ENCODE measurements at regions not wholly inside any gene's neighbourhood (a gene's known extent, or its start where the extent isn't known, plus 50 kb on each side); places are given as distances from the start of the nearest gene placed in this dataset.
A peak's percentile ranks its signal among the peaks of the same experiment; 100 is the strongest.

DNA sequence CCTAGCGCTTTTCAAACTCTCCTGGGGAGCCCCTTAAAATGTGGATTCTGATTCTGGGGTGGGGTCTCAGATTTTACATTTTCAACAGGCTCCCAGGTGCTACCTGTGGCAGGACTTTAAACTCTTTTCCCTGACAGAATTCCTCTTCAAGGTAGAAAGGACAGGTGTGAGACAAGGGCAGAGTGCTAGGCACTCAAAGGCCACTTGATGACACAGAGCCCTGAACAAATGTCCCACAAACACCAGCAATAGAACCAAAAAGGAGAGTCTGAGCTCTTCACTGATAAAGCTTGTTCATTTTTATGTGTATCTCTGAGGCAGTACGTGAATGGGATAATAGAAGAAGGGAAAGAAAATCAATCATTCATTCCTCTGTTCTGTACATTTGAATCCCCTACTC lies 77.7 kb upstream of the PELI1 start:
- no peak for DNase-seq (ENCODE audit: low read depth)

DNA sequence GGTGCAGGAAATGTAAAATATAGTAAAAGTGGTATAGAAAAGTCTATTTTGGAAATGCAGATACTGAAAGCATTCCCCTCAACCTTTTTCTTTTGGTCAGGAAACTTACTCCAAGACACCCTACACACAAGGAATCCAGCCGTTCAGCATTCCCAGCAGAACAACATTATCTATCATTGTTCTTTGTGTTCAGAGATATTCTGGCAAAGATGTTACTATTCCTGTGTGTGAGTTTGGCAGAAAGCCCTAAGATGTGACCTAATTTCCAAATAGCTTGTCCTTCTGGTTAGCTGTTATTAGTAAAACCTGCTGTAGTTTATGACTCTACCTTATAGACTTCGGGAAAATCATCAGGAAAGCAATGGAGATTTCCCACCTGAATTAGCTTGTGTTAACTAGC lies 78.1 kb upstream of the PELI1 start:
- DNase-seq (ENCODE audit: low read depth) = no peak

DNA sequence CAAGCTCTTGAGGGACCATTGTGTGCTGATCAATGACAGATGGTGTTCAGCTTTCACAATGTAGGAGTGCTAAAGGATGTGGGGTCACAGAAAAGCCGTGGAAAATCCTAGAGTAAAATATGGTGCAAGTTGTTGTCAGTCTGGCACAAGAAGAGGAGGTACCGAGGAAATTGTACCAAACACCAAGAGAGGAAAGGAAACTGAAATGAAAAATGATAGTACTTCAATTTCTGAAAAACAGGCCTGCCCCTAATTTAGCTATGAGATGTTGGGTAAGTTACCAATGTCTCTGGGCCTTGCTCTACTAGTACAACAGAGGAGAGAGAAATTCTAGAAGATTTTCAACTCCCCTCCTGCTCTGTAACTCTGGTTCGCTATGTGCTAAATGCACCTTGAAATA lies 78.8 kb upstream of the PELI1 start:
- DNase-seq (ENCODE audit: low read depth) = no peak

DNA sequence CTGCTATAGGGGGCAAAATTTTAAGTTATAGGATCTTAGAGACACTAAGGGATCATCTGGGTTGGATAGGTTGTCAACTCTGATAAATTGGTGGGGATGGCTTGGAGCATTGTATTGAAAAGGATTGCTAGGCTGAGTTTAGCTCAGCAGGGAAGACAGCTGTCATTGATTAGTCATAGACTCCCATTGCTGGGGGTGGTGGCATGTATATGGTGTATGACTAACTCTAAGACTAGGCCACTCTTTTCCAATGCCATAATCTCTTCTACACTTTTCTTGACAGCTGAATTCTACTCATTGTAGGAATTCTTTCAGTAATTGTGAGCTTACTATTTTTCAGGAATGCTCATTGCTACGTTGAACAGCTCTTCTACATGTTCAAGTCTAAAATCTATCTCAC lies 81.3 kb upstream of the PELI1 start:
- DNase-seq (ENCODE audit: low read depth) = no peak

DNA sequence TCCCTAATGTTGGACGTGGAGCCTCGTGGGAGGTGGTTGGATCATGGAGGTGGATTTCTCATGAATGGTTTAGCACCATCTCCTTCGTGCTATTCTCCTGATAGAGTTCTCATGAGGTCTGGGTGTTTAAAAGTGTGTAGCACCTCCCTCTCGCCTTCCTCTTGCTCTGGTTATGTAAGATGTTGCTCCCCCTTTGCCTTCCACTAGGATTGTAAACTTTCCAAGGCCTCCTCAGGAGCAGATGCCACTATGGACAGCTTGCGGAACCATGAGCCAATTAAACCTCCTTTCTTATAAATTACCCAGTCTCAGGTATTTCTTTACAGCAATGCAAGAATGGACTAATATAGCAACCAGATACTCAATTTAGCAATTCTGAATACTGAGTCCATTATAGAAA lies 82.4 kb upstream of the PELI1 start:
- no peak for DNase-seq (ENCODE audit: low read depth)

DNA sequence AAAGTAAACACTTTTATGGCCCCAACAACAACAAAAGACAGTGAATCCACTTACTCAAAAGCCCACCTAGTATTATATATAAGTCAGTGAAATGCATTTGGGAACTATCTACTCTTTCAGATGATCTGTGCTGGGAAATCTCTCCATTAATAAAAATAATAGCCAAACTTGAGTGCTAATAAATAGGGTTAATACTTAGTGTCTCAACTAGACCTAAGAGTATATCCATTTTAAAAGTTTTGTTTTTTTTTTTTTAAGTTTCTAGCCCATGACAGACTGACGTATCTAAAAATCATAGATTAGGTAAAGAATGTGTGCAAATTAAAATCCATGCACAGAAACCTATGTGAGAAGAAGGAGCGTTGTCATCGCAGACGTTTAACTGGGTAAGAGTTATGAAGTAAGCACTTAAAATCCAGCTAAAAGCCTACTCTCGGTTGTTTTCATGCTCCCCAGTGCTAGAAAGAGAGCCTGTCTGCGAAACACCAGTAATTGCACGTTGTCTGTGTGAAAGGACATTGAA lies 83.4 kb upstream of the PELI1 start:
- no peak for DNase-seq (ENCODE audit: low read depth)

DNA sequence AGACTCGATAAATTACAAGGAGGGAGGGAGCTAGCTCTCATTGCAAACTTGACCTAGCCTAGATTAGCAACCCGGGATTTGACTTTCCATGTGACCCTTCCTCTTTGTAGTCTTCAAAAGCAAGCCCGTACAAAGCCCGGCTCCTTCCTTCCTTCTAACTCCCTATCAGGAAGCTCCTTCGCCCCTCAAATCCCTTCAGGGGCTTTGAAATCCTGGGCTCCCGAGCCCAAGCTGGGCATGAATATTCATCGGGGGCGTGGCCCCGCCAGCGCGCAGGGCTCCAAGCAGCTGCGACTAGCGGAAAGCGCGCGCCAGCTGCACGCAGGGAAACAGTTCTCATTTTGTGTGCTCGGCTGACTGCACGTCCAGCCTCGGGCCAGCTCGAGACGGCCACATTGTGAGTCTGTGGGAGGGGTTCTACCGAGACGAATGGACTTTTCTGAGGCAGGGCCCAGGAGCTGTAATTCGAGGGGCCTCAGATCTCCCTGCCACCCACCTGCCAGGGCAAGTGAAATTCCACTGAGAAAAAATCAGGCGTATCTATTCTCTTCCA lies 84.0 kb upstream of the PELI1 start:
- DNase-seq (ENCODE audit: low read depth) = peak; percentile 17

DNA sequence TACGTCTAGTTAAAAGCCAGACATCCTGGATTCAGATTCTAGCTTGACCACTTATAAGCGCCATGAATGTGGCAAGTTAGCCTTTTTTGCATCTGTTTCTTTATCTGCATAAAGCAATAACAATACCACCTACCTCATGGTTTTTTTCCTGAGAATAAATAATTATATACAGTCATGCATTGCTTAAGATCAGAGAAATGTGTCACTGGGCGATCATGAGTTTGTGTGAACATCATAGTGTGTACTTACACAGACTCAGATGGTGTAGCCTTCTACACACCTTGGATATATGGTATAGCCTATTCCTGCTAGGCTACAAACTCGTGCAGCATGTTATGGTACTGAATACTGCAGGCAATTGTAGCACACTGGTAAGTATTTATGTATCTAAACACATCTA lies 84.7 kb upstream of the PELI1 start:
- no peak for DNase-seq (ENCODE audit: low read depth)

DNA sequence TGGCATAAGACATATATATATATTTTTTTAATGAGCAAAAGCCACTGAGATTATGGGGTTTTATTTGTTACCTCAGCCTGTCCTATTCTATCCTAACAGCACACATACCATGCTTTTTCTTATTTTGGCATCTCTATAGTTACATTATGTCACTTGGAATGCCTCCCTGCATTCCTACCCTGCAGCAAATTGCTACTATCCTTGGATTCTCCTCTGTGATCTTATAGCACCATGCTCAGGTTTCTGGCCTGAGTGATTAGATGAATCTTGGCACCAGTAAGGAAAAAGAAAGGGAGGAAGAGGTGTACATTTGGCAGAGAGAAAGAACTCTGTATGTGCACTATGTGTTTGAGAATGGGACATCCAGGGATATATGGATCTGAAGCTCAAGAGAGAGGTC lies 86.3 kb upstream of the PELI1 start:
- no peak for DNase-seq (ENCODE audit: low read depth)

DNA sequence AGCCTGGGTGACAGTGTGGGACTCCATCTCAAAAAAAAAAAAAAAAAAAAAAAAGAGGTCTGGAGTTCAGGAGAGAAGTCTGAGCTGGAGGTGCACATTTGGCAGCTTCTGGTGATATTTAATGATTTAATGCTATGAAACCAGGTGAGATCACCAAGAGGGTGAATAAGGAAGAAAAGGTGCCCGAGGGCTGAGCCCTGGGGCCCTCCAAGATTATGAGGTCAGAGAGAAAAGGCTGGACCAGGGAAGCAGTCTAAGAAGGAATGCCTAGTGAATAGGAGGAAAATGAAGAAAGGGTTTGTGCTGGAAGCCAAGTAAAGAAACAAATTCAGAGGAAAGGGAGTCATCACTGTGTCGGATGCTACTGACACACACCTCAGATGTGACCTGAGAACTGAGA lies 88.0 kb upstream of the PELI1 start:
- no peak for DNase-seq (ENCODE audit: low read depth)

DNA sequence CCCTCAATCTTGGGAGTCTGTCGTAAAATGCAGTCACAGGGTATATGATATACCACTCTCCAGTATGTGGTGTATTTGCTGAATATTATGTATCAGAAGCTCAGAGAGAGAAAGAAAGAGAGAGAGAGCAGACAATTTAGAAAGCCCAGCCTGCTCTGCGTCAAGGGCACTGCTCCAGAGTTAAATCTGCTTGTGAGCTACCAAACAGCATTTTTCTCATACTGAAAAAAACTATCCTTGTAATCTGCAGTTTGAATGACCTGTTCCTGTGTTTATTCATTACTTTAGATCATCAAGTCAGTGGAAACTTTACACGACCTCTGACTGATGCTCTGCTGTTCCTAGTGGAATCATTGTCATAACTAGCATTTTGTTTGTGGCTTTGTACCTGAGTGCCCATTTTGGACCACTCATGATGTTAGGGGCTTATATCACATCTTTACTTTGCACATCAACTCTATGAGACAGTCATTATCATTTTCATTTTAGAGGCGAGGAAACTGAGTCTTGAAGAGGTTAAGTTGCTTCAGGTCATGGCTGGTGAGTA lies 89.2 kb upstream of the PELI1 start:
- no peak for DNase-seq (ENCODE audit: low read depth)

DNA sequence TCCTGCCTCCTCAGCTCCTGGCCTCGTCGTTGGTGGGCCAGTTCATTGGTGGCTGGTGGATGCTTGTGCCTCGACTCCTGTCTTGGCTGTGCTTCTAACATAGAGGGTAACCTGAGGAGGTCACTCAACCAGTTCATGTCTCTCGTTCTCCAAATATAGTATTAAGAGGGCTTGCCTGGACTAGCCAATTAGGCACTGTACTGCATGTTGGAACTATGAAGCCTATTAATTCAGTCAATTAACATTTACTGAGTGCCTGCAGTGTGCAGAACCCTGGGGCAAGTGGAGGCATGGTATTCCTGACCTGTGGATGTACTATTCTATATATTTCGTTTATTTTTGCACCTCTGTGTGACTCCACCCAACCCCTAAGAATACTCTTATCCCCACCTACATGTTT lies 89.9 kb upstream of the PELI1 start:
- no peak for DNase-seq (ENCODE audit: low read depth)

DNA sequence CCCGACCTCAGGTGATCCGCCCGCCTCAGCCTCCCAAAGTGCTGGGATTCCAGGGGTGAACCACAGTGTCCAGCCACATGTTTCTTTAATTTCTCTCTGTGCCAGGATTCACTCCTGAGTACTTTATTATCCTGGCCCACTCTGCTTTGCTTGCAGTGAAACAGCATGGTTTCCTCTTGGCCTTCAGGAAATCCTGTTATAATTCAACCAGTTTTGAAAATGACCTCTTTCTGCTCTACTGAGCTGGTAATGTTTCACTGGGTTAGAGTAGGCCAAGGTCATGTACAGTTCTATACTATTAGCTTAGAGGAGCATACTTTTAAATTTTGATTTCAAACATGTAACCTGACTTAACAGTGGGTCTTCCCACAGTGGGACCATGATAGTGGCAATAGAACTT lies 90.6 kb upstream of the PELI1 start:
- DNase-seq (ENCODE audit: low read depth) = no peak

DNA sequence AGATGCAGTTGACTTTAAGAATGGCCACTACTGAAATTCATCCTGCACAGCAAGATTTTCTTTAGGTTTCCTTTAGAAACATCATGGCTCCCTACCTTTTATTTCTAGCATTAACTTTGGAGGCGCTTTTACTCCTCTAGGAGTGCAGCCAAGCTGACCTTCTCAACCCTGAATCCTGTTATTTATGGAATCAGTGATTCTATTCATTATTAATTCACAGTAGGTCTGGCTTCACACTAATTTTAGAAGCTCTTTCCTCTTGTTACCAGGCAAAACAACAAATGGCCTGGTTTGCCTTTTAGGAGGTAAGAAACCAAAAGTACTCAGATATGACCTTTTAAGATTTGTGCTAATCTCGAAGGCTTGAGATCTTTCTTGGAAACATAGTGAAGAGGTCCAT lies 93.0 kb upstream of the PELI1 start:
- DNase-seq (ENCODE audit: low read depth) = no peak

DNA sequence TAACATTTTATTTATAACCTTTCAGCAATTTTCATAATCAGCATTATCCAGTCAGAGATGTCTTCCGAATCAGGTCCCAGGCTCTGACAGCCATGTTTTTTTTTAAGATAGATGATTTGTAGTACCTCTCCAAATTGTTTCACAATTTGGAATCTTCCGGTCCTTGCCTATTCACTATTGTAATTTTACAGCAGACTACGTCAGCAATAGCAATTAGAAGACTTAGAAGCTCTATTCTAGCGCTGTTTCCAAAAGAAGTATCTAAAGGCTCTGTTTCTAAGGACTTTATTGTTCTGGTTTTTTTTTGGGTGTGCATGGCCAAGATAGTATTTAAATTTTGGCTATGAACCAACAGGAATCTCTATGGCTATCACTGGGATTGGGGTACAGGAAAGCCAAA lies 94.6 kb upstream of the PELI1 start:
- no peak for DNase-seq (ENCODE audit: low read depth)

DNA sequence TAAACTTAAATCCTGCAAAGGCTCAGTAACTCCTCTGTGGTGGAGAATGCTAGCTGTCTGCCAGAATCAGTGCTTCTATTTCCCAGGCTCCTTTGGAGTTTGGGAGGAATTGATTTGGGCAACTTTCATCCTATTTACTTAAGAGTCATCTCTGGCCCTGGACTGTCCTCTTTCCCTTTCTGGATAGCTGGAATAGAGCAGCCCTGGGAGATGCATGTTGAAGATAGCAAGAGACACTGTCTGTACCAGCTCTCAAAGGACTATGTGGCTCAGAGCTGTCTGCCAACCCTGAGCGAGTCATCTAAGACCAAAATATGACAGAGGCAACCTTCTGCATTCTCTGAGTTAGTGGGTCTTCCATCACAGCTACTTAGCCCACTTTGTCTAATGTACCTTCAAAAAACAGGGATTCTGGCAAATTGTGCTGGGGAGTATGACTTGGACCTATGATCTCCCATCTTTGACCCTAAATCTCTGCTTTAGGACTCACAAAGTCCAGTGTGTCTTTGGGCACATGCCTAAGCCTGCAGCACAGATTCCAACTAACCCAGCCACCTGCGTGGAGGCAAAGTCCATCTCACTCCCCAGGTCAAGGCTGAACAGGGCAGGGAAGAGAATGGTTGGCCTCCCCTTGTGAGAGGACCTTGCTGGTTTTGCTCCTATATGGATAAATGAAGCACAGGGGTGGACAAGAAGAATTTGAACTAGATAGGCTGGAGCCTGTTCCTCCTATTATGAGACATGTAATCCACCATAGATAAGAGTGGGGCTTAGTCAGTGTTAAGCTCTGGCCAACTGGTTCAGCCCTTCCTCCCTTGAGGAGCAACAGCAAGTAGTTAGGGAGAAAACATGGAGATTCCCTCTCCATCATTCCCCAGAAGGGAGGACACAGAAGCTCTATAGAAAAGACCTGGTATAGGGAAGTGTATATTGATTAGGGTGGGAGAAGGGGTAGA lies 99.1 kb upstream of the PELI1 start:
- DNase-seq (ENCODE audit: low read depth) = no peak

DNA sequence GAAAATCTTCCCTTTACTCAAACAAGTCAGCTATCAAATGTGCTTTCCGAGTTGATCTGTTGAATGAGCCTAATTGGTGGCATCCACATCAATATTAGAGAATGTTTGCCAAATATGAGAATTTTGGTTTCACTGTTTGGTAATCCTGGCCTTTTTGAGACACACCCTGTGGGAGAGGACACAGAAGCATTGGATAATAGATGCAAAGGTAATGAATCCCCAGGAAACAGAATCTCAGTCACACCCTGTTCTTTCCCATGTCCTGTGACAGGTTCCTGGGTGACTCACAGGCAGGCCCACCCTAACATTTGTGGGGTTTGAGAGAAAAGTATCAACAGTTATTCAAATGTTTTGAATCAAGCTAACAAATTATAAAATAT lies 99.8 kb upstream of the PELI1 start:
- DNase-seq (ENCODE audit: low read depth) = no peak

DNA sequence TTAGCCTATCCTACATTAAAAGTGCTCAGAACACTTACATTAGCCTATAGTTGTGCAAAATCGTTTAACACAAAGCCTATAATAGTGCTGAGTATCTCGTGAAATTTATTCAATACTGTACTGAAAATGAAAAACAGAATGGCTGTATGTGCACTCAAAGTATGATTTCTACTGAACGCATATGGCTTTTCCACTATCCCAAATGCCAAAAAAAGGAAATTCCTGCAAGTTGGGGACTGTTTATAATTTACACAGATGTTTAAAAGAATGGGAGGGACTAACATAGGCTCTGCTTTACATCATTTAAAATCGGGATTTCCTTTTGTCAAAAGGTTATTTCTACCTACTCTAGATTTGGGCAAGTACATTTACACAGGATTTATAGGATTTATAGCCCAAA lies 101.4 kb upstream of the PELI1 start:
- DNase-seq (ENCODE audit: low read depth) = no peak

DNA sequence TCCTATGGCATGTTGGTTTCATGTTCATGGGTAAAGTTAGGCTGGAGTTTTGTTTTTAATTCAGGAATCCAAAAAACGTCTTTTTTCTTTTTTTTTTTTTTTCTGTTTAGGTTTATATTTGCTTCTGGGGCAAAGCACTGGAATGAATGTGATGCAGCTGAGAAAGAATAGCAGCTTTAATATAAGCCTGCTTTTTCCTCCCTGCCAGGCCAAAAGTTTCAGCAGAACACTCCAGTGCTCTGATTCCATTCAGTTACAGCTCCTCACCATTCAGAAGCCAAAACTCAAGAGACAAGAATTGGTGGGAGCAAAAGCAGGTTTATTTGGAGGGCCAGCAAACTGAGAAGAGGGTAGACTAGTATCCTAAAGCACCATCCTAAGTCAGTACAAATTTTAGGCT lies 102.7 kb upstream of the PELI1 start:
- DNase-seq (ENCODE audit: low read depth) = no peak

DNA sequence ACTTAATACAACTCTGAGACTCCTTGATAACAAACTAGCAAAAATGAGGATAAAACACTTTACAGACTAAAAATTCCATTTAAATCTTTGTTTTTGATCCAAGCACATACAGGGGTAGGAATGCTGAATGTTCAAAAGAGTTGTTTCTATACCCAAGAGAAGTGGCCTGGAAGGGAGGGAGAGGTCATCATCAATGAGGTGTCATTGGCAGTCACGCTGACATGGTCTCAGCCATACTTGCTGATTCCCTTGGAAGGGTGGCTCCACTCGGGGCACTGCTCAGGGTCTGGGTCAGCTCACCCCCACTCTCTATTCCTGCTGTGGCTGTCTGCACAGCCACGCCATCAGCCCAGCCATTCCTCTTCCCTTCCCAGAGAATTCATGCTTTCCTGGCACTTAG lies 105.2 kb upstream of the PELI1 start:
- DNase-seq (ENCODE audit: low read depth) = no peak

DNA sequence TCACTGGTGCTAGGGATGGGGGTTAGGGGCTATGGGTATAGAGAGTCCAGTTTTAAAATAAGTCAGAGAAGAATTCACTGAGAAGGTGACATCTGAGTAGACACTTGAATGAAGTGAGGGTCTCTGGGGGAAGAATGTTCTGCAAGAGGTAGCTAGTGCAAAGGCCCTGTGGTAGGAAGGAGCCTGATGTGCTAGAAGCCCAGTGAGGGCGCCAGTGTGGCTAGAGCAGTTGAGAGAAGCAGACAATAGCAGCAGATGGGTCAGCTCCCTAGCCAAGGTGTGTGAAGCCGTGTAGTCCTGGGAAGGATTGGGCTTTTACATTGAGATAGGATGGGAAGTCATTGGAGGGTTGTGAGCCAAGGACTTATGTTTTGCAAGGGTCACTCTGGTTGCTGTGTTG lies 105.8 kb upstream of the PELI1 start:
- no peak for DNase-seq (ENCODE audit: low read depth)

DNA sequence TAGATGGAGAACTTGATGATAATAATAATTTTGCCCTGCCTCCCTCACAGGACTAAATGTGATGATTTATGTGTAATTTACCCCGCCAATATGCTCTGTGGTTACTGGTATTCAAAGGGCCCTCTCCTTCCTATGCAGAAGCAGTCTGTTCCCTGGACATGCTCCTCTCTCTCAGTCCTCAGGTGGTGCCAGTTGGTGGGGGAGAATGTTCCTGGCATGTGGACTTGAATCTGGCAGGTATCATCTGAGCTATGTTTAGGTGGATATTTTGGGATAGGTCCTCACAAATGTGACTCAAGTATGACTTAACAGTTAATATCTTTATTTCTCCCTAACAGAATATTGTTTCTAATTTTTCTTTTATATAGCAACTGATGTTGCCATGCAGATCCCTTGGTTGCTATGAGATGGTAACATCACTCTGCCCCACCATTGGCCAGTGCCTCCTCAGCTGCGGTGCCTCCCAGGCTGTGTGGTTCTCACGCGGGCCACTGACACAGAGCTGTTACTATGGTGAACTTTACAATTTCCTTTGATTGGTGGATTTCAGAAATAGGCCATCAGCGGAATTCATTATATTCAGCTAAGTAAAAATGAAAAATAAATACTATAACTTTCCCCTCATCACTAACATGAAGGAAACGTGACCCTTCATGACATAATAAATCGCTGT lies 106.7 kb upstream of the PELI1 start:
- DNase-seq (ENCODE audit: low read depth) = no peak
